Testis (tissue), 2 donors: ENCODE measurements at regions not wholly inside any gene's neighbourhood (a gene's known extent, or its start where the extent isn't known, plus 50 kb on each side); places are given as distances from the start of the nearest gene placed in this dataset.

Source experiments
- POLR2A ChIP-seq: fragments of 450-650 bp; IDR thresholded peaks from one replicate; pipeline ENCODE4 v1.6.1; 2017; ENCODE audit warnings: antibody characterized with exemption, mild to moderate bottlenecking, moderate library complexity
- TF ChIP-seq, protein P1 (sequence below), 3 experiments: fragments of 450-650 bp in 2 of 3; fragments of 200-600 bp in 1 of 3; sonication (generic) in 1 of 3; IDR thresholded peaks; one replicate each; pipeline ENCODE4 v1.5.1; 2016 to 2019; ENCODE audit warnings: antibody characterized with exemption in 3 of 3, mild to moderate bottlenecking in 2 of 3, moderate library complexity in 1 of 3

DNA sequence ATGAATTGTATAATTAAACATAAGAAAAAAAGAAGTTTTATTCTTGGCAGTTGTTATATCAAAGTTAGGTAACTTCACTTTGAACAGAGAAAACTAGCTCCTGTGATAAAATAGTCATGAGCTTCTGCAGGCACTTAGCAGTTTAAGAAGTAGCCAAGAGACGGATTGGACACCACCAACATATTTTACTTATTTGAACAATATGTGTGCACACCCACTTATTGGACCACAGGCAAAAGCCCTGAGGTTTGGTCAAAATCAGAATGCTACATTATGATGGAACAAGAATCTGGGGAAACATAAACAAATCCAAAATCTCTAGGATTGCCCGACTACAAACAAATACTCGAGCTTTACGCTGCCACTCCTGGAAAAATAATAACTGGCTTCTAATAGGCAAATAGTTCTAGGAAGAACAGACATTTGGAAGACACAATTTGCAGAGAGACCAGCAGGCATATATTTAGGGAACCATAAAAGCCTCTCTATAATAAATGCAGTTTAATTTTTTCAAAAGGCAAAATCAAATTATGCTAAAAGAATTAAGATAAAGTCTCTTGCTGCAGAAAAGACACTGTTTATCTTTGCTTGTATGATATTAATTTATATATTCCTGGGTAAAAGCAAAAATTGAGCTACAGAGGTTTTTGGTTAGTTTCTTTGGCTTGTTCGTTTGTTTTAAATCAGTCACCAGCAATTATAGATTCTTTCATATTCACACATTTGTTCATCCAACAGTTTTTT is 117.9 kb downstream of the CDC42EP3 start:
- TF ChIP-seq, protein P1, sequence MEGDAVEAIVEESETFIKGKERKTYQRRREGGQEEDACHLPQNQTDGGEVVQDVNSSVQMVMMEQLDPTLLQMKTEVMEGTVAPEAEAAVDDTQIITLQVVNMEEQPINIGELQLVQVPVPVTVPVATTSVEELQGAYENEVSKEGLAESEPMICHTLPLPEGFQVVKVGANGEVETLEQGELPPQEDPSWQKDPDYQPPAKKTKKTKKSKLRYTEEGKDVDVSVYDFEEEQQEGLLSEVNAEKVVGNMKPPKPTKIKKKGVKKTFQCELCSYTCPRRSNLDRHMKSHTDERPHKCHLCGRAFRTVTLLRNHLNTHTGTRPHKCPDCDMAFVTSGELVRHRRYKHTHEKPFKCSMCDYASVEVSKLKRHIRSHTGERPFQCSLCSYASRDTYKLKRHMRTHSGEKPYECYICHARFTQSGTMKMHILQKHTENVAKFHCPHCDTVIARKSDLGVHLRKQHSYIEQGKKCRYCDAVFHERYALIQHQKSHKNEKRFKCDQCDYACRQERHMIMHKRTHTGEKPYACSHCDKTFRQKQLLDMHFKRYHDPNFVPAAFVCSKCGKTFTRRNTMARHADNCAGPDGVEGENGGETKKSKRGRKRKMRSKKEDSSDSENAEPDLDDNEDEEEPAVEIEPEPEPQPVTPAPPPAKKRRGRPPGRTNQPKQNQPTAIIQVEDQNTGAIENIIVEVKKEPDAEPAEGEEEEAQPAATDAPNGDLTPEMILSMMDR (IDR thresholded peaks at IDR 0.05), result no peak
- no peak for TF ChIP-seq POLR2A
